ENCODE measurements at regions not wholly inside any gene's neighbourhood (a gene's known extent, or its start where the extent isn't known, plus 50 kb on each side); places are given as distances from the start of the nearest gene placed in this dataset.

GRCh38 chr1:201772178-201772577 is 56.8 kb upstream of the IPO9 start:
- no peak for DNase-seq (ENCODE audit: low spot score)

- DNase-seq (ENCODE audit: low spot score), result no peak
These were observed 55.2 kb upstream of the IPO9 start for GRCh38 chr1:201773764-201774163.

GRCh38 chr1:201774224-201774982 is 54.6 kb upstream of the IPO9 start:
- no peak for DNase-seq (ENCODE audit: low spot score)

- DNase-seq (ENCODE audit: low spot score), result no peak
These were observed 54.0 kb upstream of the IPO9 start for GRCh38 chr1:201774983-201775344.

GRCh38 chr1:201775380-201775779 is 53.6 kb upstream of the IPO9 start:
- no peak for DNase-seq (ENCODE audit: low spot score)

GRCh38 chr1:201778279-201779065 is 50.5 kb upstream of the IPO9 start:
- DNase-seq (ENCODE audit: low spot score), result no peak
